SH-SY5Y (cell line): ENCODE measurements at regions not wholly inside any gene's neighbourhood (a gene's known extent, or its start where the extent isn't known, plus 50 kb on each side); places are given as distances from the start of the nearest gene placed in this dataset.

Source experiments
- GATA2 ChIP-seq: IDR thresholded peaks from 2 replicates; pipeline ENCODE4 v1.6.1; 2011; ENCODE audit warnings: mild to moderate bottlenecking, low read depth, low read length
- GATA3 ChIP-seq: IDR thresholded peaks from 2 replicates; pipeline ENCODE4 v1.6.1; 2011; ENCODE audit warnings: low read depth, mild to moderate bottlenecking, low read length, moderate library complexity

GRCh38 chr12:19800884-19801283 is 361.6 kb downstream of the AEBP2 start:
- TF ChIP-seq GATA2 (no peak), GATA3 (no peak)
